ENCODE measurements at regions not wholly inside any gene's neighbourhood (a gene's known extent, or its start where the extent isn't known, plus 50 kb on each side); places are given as distances from the start of the nearest gene placed in this dataset.

DNA sequence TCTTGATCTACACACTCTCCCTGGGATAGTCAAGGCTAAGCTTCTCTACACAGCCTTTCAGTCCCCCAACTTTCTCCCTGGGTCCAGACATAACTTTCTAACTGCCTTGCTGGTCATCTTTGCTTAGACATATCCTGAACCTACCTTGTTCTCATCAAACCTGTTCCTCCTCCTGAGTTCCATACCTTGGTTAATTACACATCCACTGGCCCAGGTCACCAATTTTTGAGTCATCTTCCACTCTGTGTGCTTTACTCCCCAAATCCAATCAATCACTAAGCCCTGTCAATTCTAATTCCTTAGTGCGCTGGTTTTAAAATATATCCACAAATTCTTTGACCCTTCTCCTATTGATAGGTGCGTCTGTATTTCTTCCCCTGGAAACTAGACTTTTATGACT, 107.0 kb downstream of the EVX1 start:
- Histone ChIP-seq H3K4me1 (peaks cover 0 to 8% (median 2%) of the 10 kb centered on the region in 4 donors), H3K4me3 (no peak overlapping the region), H3K27me3 (no peaks in the 10 kb centered on the region), H3K9me3 (no peaks in the 10 kb centered on the region), H3K27ac (no peak overlapping the region), H3K36me3 (no peaks in the 10 kb centered on the region)
- TF ChIP-seq, protein P1, sequence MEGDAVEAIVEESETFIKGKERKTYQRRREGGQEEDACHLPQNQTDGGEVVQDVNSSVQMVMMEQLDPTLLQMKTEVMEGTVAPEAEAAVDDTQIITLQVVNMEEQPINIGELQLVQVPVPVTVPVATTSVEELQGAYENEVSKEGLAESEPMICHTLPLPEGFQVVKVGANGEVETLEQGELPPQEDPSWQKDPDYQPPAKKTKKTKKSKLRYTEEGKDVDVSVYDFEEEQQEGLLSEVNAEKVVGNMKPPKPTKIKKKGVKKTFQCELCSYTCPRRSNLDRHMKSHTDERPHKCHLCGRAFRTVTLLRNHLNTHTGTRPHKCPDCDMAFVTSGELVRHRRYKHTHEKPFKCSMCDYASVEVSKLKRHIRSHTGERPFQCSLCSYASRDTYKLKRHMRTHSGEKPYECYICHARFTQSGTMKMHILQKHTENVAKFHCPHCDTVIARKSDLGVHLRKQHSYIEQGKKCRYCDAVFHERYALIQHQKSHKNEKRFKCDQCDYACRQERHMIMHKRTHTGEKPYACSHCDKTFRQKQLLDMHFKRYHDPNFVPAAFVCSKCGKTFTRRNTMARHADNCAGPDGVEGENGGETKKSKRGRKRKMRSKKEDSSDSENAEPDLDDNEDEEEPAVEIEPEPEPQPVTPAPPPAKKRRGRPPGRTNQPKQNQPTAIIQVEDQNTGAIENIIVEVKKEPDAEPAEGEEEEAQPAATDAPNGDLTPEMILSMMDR (IDR thresholded peaks at IDR 0.05), result no peak
- intact Hi-C loops (cut with DNase I; ENCODE audit: low total_unique reads), result no loop called here
- no peak for DNase-seq

DNA sequence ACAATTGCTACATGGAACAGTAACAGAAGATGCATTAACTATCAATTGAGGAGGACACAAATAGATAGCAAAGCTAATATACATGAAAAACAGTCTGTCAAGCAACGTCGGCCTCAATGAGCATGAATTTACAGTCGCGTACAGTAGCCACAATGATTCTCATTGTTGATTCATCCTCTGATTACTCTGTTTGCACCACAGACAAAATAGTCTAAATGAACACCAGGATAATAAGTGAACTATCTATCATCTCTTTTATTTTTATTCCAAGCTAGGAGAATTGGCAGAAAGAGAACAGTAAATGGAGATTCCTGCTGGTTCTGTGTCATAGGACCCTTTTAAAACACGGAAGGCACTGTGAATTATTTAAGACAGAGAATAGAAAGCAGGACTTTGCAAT, 108.5 kb downstream of the EVX1 start:
- Histone ChIP-seq H3K36me3 (no peaks in the 10 kb centered on the region), H3K4me1 (peaks cover 0 to 8% (median 2%) of the 10 kb centered on the region in 4 donors), H3K4me3 (no peak overlapping the region), H3K27ac (no peak overlapping the region), H3K27me3 (no peaks in the 10 kb centered on the region), H3K9me3 (no peaks in the 10 kb centered on the region)
- no peak for DNase-seq
- intact Hi-C loops (cut with DNase I; ENCODE audit: low total_unique reads), result no loop called here
- TF ChIP-seq, protein P1 (IDR thresholded peaks at IDR 0.05), result no peak

DNA sequence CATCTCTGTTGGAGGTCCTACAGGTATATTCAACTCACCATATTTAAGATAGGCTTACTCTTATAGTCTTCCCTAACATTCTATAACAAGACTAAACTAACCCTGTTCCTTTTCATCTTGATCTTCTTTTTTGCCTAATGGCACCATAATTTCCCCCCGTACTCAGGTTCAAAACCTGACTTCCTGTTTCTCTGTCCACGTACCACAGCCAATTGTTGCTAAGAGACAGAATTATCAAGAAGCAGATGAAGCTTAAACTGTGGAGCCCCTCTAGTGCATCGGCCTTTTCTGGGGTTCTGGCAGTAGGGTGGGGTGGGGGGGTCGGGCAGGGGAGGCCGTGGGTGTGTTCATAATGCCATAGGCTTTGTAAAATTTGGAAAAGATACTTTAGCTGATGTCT, 109.2 kb downstream of the EVX1 start:
- no peak overlapping the region for H3K27ac ChIP-seq
- H3K4me3 ChIP-seq, result no peak overlapping the region
- no peak for DNase-seq
- TF ChIP-seq, protein P1 (IDR thresholded peaks at IDR 0.05), result no peak
- H3K4me1 ChIP-seq, result peaks cover 0 to 3% (median 0%) of the 10 kb centered on the region in 4 donors
- intact Hi-C loops (cut with DNase I; ENCODE audit: low total_unique reads), result no loop called here
- no peaks in the 10 kb centered on the region for H3K9me3 ChIP-seq
- H3K27me3 ChIP-seq, result no peaks in the 10 kb centered on the region
- H3K36me3 ChIP-seq, result no peaks in the 10 kb centered on the region

DNA sequence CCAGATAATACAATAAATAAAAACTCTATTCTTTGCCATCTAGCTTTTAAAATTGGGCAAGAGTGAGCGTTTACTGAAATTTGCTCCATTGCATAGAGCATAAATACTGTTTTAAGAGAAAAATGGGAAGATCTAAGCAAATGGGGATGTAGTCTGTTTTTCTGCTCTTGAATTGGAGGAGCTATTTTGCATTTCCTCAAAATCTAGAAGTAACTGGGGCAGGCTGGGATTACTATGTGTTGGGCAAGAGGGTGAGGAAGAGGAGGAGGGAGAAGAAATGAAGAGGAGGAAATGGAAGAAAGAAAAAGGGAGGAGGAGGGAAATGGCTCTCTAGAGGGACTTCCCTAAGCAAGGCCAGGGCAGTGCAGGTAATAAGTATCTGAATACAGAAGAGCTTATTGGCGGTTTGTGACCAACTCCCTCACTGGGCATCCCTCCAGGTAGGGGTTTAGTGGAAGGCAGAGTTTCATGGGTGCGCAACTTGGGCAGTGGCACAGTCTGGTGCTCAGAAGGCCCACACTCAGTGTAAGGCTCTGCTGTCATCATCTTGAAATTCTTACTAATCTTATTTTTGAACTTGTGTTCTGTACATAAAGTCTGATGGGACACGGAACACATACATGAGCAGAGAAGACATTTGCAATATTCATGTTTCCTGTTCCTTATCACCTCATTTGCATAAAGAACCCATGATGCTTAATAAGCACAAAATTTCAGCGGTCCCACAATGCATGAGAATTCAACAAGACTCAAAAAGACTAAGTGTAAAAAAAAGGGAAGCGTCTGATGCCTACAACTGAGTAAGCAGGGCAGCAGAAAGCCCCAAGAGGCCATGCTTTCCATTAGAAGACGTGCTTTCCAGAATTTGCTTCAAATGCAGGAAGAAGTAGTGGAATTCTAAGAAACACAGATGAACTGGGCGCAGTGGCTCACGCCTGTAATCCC, 116.9 kb downstream of the EVX1 start:
- TF ChIP-seq, protein P1 (IDR thresholded peaks at IDR 0.05), result no peak
- Histone ChIP-seq H3K27ac (no peak overlapping the region), H3K4me3 (no peak overlapping the region), H3K36me3 (no peaks in the 10 kb centered on the region), H3K9me3 (no peaks in the 10 kb centered on the region), H3K4me1 (no peaks in the 10 kb centered on the region), H3K27me3 (no peaks in the 10 kb centered on the region)
- intact Hi-C loops (cut with DNase I; ENCODE audit: low total_unique reads), result no loop called here
- no peak for DNase-seq

DNA sequence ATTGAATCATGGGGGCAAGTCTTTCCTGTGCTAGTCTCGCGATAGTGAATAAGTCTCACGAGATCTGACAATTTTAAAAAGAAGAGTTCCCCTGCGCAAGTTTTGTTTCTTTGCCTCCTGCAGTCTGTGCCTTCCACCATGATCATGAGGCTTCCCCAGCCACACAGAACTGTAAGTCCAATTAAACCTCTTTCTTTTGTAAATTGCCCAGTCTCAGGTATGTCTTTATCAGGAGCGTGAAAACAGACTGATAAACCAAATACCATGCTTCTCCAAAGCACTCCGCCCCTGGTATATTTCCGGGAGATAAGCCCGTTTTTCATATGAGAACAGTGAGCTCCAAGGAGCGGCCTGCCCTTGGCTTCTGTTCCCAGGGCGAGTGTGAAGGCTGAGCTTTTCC, 118.9 kb downstream of the EVX1 start:
- Histone ChIP-seq H3K4me3 (no peak overlapping the region), H3K4me1 (no peaks in the 10 kb centered on the region), H3K9me3 (no peaks in the 10 kb centered on the region), H3K27ac (no peak overlapping the region), H3K27me3 (no peaks in the 10 kb centered on the region), H3K36me3 (no peaks in the 10 kb centered on the region)
- intact Hi-C loops (cut with DNase I; ENCODE audit: low total_unique reads), result no loop called here
- DNase-seq, result no peak
- TF ChIP-seq, protein P1 (IDR thresholded peaks at IDR 0.05), result no peak
